ENCODE measurements at regions not wholly inside any gene's neighbourhood (a gene's known extent, or its start where the extent isn't known, plus 50 kb on each side); places are given as distances from the start of the nearest gene placed in this dataset.

DNA sequence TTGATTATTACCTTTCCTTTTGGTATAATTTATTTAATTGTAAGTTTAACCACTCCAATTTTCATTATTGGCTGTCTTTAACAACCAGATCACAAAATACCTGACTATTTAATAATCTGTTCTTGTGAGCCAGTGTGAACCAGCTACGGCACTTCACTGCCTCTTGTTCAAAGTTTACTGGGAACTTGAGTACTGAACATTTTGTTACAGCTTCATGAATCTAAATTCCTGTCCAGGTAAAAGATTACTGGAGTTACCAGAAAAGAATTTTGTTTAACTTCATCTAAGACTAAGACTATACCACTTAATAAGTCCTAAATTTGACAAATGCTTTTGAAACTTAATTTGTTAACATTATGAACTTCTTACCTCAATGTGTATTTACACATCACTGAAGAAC lies 178.3 kb downstream of the FBXO8 start:
- TF ChIP-seq, protein P1, sequence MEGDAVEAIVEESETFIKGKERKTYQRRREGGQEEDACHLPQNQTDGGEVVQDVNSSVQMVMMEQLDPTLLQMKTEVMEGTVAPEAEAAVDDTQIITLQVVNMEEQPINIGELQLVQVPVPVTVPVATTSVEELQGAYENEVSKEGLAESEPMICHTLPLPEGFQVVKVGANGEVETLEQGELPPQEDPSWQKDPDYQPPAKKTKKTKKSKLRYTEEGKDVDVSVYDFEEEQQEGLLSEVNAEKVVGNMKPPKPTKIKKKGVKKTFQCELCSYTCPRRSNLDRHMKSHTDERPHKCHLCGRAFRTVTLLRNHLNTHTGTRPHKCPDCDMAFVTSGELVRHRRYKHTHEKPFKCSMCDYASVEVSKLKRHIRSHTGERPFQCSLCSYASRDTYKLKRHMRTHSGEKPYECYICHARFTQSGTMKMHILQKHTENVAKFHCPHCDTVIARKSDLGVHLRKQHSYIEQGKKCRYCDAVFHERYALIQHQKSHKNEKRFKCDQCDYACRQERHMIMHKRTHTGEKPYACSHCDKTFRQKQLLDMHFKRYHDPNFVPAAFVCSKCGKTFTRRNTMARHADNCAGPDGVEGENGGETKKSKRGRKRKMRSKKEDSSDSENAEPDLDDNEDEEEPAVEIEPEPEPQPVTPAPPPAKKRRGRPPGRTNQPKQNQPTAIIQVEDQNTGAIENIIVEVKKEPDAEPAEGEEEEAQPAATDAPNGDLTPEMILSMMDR (IDR thresholded peaks at IDR 0.05) = no peak
- TF ChIP-seq EZH2 (IDR thresholded peaks at IDR 0.05) = no peak
